Inflammatory macrophage treated with lipopolysaccharide for 4 hours (primary cell): ENCODE measurements at regions not wholly inside any gene's neighbourhood (a gene's known extent, or its start where the extent isn't known, plus 50 kb on each side); places are given as distances from the start of the nearest gene placed in this dataset.
"Not testable (repeated sequence)": the region's sequence is repeated elsewhere in the genome, so short reads cannot be mapped to it uniquely, and the experiment has no call there.

ENCODE experiments used
- DNase-seq: peaks from one replicate; pipeline ENCODE4 v3.0.0-alpha.2; 2020

DNA sequence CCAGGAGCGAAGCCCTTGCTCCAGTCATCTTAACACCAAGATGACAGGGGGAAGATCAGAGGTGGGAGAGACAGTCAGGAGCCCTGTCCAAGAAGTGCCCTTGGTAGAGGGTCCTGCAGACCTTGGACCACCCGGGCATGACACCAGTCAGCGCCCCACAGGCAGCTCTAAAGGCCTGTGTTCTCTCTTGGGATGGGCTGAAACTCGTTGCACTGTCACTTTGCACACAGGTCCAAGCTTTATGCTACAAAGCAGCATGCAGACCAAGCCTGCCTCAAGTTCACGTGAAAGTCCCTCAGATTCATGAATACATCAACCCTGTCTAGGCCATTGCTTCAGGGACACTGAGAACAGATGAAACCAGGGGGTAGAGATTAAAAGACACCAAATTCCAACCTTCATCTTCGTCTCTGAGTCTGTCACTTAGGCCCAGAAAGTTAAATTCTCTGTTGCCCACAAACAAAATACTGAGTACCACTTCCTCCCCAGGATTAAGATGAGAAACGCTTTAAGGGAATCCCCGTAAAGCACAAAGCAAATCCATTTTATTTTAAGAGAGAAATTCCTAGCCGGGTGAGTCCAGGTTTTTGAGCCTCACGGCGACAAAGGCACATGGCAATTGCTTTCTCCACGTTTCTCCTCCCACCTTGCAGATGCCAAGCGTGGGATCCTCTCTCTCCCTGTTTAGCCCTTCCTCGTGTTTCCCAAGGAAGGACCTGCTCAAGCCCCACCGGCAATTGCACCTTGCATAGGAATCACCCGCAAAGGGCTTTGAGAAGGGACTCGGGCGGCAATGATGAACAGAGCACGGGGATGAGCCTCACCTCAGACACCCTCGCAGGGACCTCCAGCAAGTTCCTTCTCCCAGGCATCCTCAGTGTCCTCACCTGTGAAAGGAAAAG lies 75.0 kb upstream of the ID2 start:
- DNase-seq: no peak

DNA sequence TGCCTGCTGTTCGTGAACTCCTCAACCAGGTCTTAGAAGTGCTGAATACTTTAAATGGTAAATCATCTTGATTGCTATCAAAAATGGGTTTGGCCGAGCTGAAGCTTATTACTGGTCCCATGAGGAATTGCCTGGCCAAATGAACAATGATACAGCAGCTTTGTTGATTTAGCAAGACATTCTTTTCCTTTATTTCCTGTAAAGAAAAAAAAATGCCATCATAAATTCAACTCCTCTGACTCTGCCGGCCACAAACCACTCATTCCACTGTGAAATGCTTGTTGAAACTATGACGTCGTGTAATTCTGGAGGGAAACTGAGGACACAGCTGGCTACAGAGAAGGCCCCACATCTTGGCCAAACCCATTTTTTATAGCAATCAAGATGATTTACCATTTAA lies 74.2 kb upstream of the ID2 start:
- no peak for DNase-seq

DNA sequence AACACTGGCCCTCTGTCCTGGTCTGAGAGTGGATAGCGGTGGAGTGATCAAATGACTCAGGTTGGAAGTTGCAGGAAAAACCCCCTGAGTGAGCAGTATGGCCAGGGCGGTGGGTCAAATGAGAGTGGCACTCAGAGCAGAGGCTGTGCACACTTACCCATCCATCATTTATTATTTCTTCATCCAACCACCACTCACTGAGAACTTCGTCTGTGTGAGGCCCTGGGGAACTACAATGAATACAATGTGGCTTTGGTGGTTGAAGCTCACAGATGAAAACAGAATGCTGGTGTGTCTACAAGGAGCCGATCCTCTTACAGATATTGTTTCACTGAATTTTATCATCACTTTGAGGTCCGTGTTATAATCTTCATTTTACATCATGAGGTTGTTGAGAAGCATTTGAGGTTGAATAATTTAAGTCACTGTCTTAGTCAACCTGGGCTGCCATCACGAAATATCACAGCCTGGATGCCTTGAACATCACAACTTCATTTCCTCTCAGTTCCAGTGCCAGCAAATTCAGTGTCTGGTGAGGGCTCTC lies 73.4 kb upstream of the ID2 start:
- DNase-seq: no peak

DNA sequence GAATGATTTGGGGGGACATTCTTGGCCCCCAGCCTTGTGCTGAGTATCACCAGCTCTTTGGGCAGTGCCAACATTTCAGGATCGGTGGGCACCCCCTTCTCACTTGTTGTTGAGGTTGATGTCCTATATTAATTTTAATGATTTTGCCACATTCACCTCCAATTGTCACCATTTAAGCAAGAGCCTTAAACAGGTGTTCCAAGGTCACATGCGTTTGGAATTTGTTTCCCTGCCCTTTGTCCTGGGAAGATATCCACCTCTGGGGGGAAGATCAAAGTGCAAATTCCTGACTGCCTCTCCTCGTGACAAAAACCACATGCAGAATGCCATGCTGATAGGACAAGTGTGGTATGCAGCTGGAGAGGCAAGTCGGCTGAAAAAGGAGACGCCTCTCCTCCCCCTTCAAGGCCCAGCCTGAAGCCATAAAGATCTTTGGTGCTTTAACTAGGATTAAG lies 72.5 kb upstream of the ID2 start:
- DNase-seq: no peak

GRCh38 chr2:8610775-8611174 lies 71.1 kb upstream of the ID2 start:
- not testable (repeated sequence) for DNase-seq

- no peak for DNase-seq
Observed at GRCh38 chr2:8611246-8611645, 70.6 kb upstream of the ID2 start.

GRCh38 chr2:8611700-8612099 lies 70.2 kb upstream of the ID2 start:
- DNase-seq: no peak

DNA sequence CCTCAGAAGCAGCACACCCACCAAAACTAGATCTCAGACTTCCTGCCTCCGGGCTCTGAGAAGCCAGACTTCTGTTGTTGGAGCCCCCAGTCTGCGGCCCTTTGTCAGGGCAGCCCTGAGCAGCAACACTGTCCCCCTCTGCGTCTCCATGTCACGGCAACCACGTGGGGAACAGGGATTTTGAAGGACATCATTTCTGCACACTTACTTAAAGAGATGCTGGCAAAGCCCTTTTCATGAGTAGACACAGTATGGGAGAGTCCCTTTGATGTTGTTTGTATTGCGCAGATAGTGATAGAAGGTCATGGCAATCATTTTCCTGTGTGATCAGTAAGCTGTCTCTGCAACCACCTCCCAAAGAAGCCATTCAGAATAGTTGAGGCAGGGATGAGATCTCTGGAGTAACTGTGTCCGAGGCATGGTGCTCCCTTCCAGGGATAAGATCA lies 69.1 kb upstream of the ID2 start:
- no peak for DNase-seq

GRCh38 chr2:8613207-8613999 lies 68.5 kb upstream of the ID2 start:
- not testable (repeated sequence) for DNase-seq

GRCh38 chr2:8614646-8615045 lies 67.2 kb upstream of the ID2 start:
- no peak for DNase-seq

DNA sequence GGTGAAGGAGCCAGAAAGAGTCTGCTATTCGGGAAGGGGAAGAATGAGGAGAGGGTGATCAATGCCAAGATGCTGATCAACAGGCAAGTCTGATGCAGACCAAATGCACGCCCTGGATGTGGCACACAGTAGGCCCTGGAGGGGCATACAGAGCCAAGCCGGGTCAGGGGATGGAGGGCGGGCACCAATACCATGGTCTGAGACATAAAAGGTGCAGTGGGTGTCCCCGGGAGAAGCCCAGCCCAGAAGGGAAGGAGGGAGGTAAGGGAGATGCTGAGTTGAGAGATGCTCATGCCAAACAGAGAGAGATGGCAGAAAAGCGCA lies 66.6 kb upstream of the ID2 start:
- DNase-seq: no peak

- DNase-seq: no peak
Observed at GRCh38 chr2:8615576-8616281, 66.1 kb upstream of the ID2 start.

- no peak for DNase-seq
Observed at GRCh38 chr2:8617048-8617447, 64.8 kb upstream of the ID2 start.

DNA sequence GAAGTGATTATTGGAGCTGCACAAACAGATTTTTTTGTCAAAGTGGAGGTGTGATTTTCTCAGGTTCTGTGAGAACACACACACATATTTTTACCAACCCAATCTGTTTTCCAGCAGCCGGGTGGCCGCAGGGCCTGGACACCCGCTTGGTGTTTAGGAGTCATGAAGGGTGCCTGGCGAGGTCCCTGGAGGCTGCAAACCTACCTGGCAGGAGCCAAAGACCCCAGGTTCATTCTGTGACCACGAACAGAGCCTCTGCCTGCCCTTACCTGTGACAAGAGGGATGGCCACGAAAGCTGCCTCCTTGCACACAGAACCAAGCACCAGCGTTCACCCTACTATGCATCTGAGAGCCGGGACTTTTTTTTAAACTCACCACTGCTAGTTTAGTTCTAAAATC lies 64.3 kb upstream of the ID2 start:
- DNase-seq: no peak

DNA sequence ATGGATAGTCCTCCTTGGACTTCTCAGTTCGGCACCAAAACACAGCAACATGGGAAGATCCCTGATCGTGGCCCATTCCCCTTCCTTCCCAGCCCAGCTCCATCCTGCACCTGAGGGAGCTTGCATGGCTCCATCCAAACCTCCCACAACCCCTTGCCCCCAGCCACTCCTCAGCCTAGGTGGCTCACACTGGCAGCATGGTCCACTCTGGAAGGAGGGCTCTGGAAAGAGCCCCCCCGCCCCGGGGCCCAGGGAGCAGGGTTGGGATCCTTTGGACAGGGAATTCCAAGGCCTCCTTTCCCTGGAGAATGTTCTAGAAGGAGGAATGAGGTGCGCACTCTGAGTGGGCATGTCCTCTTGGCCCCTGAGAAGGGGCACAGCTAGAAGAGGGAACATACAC lies 62.8 kb upstream of the ID2 start:
- no peak for DNase-seq

DNA sequence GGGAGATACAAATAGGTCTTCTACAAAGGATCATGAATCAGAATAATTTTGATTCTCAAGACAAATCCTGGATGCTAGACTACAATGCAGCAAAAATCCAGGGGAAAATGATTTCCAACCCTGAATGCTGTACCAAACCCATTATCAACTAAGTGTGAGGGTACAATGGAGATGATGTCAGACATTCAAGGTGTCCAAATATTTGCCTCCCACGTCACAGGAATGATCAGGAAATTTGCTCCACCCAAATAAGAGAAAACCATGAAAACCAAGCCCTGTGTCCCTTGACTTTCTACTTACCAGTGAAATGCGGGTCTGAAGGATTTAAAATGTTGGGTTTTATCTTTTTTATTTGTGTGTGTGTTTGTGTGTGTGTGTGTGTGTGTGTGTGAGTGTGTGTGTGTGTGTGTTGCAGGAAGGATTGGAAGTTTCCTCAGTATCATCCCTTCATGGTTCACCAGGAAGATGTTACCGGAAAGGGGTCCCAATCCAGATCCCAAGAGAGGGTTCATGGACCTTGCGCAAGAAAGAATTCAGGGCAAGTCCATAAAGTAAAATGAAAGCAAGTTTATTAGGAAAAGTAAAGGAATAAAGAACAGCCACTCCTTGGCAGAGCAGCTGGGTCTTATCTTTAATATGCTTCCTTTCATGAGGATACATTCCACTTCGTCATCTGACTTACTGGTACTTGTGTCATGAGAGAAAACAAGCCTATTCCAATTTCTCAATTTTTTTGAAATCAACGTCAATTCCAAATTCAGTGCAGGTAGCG lies 61.1 kb upstream of the ID2 start:
- no peak for DNase-seq

DNA sequence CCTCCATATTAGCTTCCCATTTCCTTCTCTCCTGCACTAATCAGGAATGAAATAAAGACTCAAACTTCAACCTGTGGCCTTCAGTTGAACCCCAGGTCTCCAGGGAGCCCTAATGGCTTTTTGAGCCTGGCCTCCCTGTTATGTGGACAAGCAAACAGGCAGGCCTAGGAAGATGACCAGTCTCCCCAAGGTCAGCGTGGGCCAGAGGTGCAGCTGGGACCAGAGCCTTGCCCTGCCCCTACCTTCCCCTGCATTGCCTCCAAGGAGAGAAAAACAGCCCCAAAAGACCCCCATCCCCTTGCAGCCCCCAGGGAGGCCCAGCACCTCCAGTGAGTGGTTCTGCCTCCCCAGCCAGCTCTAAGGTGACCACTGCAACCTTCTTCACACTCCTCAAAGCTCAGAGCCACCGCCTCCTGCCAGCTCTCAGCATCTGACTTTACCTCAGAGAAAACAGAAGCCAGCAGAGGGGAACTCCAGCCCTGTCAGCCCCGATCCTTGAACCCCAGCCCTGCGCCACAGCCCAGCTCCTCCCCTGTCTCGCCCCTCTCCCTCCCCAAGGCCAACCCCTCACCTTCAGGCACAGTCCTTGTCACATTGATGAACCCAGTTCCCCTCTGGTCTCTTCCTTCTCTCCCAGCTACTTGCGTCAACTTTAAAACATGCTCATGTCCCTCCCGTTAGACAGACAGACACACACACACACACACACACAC lies 59.5 kb upstream of the ID2 start:
- no peak for DNase-seq

- DNase-seq: no peak
Observed at GRCh38 chr2:8622924-8623465, 58.9 kb upstream of the ID2 start.

DNA sequence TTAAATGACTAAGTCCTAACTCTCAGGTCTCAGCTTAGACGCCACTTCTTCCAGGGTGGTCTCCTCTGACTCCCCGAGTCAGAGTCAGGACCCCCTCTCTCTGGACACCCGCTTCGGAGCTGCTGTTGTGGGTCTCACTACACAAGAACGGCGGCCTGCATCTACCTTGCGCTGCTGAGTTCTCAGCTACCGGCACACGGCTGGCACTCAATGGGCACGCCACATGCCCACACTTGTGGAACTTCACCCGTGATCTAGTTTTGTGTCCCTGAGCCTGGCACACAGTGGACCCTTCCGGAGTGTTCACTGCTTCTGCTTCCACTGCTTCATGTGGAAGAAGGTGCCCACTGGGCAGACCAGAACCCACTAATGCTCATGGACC lies 58.3 kb upstream of the ID2 start:
- no peak for DNase-seq

- DNase-seq: no peak
Observed at GRCh38 chr2:8623958-8624591, 57.8 kb upstream of the ID2 start.

- DNase-seq: no peak
Observed at GRCh38 chr2:8624855-8625398, 56.9 kb upstream of the ID2 start.
